ENCODE measurements at regions not wholly inside any gene's neighbourhood (a gene's known extent, or its start where the extent isn't known, plus 50 kb on each side); places are given as distances from the start of the nearest gene placed in this dataset.

- TF ChIP-seq CTCF (IDR thresholded peaks at IDR 0.05) (no peak), POLR2A (IDR thresholded peaks at IDR 0.05) (no peak), EP300 (IDR thresholded peaks at IDR 0.05) (no peak), POLR2AphosphoS5 (IDR thresholded peaks at IDR 0.05) (no peak)
These were observed 225.3 kb upstream of the HDAC4 start for GRCh38 chr2:239625971-239626734.

Measured in stomach (tissue), 4 donors.